ENCODE measurements at regions not wholly inside any gene's neighbourhood (a gene's known extent, or its start where the extent isn't known, plus 50 kb on each side); places are given as distances from the start of the nearest gene placed in this dataset.
"Not testable (repeated sequence)": the region's sequence is repeated elsewhere in the genome, so short reads cannot be mapped to it uniquely, and the experiment has no call there.

DNA sequence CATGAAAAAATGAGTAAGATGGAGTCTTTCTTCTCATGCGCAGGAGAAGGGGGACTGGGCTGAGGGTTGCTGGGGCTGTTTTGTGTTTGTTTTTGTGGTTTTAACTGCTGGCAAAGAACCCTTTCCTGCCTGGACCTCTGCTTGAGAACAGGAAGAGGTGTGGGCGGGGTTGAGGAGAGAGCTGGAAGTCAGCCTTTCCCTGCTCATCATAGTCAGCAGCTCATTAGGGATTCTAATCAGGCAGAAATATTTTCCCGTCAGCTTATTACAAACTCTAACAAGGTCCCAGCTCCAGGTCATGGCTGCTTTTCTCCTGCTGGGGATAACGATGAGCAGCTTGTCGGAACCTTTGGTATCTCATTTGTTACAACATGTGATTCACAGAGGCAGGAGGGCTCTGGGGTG is 185.0 kb upstream of the NRXN3 start:
- DNase-seq = no peak

GRCh38 chr14:77986773-77987172 is 183.4 kb upstream of the NRXN3 start:
- DNase-seq = no peak

DNA sequence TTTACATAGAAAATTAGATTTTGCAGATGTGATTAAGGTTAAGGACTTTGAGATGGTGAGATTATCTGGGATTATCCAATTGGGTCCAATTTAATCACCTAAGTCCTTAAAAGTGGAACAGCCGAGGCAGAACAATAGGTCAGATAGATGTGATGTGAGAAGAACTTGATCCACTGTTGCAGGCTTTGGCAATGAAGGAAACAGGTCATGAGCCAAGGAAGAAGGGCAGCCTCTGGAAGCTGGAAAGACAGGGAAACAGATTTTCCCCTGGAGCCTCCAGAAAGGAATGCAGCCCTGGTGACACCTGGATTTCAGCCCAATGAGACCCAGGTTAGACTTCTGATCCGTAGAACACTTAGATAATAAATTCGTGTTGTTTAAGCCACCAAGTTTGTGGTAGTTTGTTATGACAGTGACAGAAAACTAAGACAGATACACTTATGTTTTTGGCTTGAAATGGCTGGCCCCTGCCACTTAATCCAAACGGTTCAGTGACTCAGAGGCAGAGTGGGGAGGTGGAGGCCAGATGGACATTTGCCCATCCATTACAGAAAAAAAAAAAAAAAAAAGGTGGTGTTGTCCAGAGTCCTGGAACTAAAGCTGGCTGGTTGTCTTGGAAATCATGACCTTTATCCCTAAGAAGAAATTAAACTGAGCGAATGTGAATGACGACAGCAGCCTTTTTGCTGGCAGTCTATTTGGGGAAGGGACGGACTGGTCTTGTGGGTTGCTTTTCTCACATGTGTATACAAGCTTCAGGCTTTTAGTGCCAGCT is 181.9 kb upstream of the NRXN3 start:
- no peak for DNase-seq

- DNase-seq = no peak
These were observed 181.2 kb upstream of the NRXN3 start for GRCh38 chr14:77988970-77989369.

DNA sequence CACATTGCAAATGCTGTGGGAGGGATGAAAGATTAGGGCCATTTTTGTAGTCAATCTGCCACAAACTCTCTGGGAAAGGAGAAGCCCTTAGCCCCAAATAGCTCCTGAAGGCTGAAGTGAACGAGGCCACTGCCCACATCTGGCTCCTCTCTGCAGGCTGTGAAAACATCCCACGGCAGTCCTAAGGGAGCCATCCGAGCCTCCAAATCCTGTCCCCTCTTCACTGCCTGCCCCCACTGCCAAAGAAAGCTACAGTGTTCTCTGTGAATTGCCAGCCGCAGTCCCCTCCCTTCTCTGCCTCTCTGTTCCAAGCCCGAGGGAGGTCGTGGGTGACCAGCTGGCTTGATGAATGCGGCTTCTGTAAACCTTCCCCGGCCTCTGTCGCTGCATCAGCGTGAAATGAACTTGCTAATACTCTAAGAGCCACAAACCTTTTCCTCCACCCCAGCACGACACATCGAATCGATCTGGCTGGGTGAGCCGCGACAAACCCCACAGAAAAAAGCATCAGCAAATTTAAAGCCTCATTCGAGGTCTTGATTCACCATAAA is 180.7 kb upstream of the NRXN3 start:
- DNase-seq = no peak

- no peak for DNase-seq
These were observed 179.8 kb upstream of the NRXN3 start for GRCh38 chr14:77990337-77990736.

DNA sequence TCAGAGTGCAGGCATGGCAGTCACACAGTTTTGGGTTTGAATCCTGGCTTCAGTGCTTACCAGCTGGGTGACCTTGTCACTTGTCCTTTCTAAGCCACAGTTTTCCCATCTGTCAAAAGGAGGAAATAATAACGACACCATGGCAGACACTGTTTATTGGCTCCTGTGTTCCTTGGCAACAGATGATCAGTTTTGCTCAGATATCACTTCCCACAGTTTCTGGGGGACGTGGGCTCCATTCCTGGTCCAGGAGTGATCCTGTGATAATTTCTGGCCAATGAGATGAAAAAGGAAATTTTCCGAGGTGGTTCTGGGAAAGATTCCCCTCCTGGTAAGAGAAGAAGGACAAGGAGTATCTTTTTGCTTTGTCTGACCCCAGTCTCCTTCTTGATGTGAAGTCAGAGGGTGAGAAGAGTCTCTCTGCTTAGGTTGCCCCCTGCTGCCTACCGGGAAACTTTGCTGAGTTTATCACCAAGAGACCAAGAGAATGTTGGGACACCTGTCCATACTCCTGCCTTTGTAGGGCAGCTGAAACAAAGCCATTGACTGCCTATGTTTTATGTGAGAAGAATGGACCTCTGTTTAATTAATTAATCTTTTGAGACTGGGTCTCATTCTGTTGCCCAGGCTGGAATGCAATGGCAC is 178.9 kb upstream of the NRXN3 start:
- DNase-seq = no peak

DNA sequence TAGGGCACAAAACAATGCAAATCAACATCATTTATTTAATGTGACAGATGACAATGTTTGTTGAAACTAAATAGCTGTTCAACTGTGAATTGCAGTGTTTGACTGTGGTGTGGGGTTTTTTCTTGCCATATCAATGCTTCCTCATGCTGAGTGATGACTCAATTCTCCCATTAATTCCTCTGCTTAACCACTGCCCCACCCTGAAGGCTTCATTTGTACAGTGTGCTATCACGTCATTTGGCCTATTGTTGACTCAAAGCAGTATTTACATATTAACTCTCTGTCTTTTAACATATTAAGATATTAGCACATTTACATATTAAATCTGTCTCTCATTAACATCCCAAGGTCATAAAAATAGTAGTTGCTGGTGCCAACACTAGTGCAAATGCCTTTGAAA is 164.8 kb upstream of the NRXN3 start:
- peak in 1 of 5 experiments; percentile 82 for DNase-seq

DNA sequence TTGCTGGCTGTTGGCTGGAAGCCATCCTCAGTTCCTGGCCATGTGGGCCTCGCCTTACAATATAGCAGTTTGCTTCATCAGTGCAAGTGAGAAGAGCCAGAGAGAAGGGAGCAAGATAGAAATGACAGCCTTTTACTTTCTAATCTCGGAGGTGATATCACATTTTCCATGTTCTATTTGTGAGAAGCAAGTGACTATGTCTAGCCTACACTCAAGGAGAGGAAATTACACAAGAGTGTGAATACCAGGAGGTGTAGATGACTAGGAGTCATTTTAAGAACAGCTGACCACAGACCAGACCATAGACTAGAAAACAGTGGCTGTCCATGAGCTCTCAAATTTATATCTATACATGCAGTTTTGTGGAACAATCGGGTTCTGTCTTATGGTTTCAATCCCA is 163.0 kb upstream of the NRXN3 start:
- DNase-seq = peak in 1 of 5 experiments; percentile 19

DNA sequence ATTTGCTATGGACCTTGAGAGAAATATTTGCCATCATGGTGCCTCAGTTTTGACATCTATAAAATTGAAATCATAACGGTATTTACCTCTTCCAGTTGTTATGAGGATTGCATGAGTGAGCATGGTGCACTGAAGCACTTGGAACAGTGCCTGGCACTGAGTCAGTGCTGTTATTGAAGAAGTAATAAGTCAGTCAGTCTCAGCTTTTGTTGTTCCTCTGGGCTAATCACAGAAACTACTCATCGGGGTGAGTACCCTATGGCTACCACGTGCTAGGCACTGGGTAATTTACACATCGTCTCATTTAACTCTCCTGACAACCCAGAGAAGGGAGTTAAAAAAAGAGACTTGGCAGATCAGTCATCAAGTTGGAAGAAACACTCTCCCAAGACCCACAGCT is 159.5 kb upstream of the NRXN3 start:
- DNase-seq = no peak

DNA sequence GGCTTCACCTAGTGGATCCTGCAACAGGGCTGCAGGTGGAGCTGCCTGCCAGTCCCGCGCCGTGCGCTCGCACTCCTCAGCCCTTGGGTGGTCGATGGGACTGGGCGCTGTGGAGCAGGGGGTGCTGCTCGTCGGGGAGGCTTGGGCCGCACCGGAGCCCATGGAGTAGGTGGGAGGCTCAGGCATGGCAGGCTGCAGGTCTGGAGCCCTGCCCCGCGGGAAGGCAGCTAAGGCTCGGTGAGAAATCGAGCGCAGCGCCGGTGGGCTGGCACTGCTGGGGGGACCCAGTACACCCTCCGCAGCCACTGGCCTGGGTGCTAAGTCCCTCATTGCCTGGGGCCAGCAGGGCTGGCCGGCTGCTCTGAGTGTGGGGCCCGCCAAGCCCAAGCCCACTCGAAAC is 156.3 kb upstream of the NRXN3 start:
- DNase-seq = not testable (repeated sequence)

GRCh38 chr14:78016532-78016931 is 153.6 kb upstream of the NRXN3 start:
- DNase-seq = no peak

DNA sequence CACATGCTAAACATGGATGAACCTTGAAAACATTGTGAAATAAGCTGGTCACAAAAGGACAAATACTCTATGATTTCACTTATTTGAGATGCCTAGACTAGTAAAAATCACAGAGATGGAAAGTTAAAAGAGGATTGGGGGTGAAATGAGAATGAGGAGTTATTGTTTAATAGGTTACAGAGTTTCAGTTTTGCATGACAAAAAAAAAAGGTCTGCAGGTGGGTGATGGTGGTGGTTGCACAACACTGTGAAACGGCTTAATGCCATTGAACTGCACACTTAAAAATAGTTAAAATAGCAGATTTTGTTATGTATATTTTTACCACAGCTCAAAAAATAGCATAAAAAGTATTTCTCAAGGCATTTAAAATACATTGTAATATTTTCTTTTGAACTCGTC is 151.9 kb upstream of the NRXN3 start:
- DNase-seq = no peak

DNA sequence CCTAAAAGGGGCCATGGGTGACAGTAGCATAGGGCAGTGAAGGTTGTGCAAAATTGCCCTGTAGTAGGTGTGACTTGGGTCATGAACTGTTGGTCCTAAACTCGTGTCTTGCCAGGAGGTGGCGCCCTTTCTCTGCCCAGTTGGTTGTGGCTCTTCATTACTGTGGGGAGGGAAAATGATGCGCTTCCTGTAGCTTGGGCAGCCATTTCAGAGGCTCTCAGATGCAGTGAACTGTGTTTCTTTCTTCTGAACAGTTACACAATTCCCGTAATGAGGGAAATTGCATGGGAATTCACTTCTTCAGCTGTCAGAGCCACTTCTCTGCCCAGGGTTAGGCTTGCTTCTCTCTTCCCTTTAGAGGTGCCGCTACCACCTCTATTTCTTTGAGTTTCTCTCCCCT is 148.1 kb upstream of the NRXN3 start:
- peak in 1 of 5 experiments; percentile 66 for DNase-seq

GRCh38 chr14:78023112-78023511 is 147.1 kb upstream of the NRXN3 start:
- DNase-seq = no peak

DNA sequence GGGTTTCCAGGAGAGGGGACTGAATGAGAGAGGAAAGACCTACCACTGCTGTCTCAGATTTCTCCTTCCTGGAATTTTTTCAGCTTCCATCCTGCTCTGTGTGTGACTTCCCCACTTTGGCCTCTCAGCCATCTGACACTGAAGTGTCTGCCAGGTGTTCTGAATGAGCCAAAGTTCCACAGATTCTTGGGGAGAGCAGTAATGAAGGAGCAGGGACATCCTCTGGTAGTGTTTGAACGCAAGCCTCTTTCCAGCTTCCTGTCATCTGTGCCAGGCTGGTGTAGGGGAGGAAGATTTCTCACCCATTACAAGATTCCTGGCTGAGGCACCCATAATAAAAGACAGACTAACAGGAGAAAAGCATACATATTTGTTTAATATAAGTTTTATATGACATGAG is 141.7 kb upstream of the NRXN3 start:
- DNase-seq = no peak

- DNase-seq = no peak
These were observed 140.4 kb upstream of the NRXN3 start for GRCh38 chr14:78029601-78030372.

- DNase-seq = no peak
These were observed 126.8 kb upstream of the NRXN3 start for GRCh38 chr14:78043349-78043748.

- DNase-seq = no peak
These were observed 122.1 kb upstream of the NRXN3 start for GRCh38 chr14:78048120-78048519.

DNA sequence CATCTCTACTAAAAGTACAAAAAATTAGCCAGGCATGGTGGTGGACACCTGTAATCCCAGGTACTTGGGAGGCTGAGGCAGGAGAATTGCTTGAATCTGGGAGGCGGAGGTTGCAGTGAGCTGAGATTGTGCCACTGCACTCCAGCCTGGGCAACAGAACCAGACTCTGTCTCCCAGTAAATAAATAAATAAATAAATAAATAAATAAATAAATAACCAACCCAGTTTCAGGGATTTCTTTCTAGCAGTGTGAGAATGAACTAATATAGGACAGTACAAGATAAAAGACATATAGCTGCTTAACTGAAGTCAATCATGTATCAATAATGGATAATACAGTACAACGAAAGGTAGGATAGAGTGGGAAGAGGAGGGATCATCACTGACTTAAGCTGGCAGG is 113.3 kb upstream of the NRXN3 start:
- DNase-seq = not testable (repeated sequence)

DNA sequence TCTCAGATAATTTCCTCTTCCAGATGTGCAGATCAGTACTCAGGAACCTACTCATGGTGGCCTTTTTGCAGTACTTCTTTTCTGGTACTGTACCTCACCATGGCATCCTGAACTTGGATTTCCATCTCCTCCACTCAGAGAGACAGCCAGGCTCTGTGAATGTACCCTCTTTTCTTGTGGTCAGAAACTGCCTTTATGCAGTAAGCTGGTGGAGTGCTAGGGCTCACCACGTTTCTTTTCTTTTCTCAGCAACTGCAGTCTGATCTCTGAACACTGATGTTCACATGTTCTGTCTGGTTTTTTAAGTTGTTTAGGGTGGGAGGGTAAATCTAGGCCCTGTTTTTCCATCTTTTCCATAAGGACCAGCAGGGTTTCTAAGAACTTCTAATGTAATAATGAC is 99.8 kb upstream of the NRXN3 start:
- no peak for DNase-seq

GRCh38 chr14:78071016-78071549 is 99.1 kb upstream of the NRXN3 start:
- DNase-seq = no peak

GRCh38 chr14:78073028-78073427 is 97.1 kb upstream of the NRXN3 start:
- DNase-seq = no peak

All from T-helper 2 cell (primary cell).